COR-L47 (cell line): ENCODE measurements at regions not wholly inside any gene's neighbourhood (a gene's known extent, or its start where the extent isn't known, plus 50 kb on each side); places are given as distances from the start of the nearest gene placed in this dataset.

Source experiments
- DNase-seq: peaks from one replicate; lab custom pipeline; 2025; lab: John Stamatoyannopoulos, UW

DNA sequence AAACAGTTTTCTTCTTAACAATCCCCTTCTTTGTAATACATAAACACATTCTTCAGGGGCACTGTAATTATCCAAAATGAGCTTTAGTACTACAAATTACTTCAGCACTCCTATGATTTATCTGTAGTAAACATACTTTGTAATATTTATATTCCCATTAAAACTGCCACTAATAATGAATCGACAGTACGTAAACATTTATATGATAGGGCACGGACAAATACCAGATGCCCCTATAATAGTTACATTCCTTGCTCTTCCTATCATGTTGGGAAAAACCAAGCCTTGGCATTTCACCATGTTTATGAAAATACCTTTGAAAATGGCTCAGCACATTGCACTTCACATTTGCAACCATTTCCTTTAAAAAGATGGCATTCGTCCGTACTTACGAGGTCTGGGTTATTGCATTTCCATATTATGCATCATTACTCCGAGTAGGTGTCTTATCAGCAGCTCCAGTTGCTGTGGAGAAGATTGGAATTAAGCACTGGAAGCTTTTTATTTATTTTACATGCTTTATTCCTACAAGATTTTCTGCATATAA lies 1043.4 kb downstream of the DIAPH3 start:
- no peak for DNase-seq

DNA sequence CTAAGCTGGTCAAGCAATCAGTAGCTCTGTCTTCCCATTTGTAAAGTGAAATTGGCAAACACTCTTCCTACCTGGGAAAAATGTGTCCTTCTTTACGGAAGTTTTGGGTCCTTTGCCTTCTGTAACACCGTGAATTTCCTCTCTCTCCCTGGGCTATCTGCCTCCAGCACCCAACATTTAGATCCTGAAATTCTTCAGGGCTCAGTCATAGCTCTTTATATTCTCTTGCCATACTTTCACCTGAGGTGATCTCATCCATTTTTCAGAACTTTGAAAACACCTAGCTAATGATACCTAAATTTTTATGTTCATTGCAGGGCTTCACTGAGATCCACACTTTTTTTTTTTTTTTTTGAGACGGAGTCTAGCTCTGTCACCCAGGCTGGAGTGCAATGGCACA lies 1042.2 kb downstream of the DIAPH3 start:
- DNase-seq = no peak

DNA sequence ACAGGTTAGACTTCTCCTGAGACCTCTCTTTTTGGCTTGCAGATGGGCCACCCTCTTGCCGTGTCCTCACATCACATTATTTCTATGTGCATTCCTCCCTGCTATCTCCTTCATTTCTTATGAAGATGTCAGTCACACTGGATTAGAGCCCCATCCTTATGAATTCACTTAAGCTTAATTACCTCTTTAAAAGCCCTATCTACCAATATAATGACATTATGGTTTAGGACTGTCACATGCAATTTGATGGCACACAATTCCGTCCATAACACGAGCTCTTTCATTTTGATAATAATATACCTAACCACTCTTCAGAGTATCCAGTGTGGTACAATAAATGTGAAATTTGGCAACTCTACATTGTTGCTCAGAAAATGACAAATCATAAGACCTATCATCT lies 1037.3 kb downstream of the DIAPH3 start:
- DNase-seq = no peak

DNA sequence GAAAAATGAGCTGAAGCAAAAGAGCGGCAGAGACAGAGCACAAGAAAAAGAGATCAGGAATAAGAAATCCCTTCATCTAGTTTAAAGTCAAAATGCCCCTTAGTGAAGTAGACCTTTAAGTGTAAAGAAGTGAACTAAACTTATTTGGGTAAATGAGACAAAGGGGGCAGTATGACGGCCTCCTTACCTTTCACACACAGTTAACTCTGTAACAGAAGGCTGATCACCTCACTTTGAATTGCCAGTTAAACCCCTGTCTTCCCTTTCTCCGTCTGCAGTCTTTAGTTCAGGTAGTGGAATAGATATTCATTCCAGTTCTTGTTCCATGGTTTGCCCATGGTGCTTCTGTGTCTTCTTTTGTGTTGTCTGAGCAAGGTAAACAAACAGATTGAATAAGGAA lies 1029.8 kb downstream of the DIAPH3 start:
- no peak for DNase-seq

DNA sequence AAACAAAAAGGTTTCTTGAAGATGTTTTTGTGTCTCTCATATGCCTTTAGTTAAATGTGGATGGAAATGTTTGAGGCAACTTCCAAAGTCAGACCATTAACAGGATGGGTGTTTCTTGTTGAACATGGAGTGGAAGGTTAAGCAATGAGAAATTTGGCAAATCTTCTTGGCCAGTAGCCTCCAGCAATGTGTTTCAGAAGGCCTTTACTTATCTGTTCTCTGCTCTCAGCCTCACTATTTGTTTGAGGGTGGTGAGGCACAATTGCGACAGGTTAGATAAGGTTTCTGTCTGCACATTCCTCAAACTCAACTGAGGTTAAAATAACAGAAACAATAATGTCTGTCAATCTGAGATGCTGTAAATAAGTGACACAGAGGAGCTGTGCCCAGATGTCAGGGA lies 1019.0 kb downstream of the DIAPH3 start:
- DNase-seq = no peak

DNA sequence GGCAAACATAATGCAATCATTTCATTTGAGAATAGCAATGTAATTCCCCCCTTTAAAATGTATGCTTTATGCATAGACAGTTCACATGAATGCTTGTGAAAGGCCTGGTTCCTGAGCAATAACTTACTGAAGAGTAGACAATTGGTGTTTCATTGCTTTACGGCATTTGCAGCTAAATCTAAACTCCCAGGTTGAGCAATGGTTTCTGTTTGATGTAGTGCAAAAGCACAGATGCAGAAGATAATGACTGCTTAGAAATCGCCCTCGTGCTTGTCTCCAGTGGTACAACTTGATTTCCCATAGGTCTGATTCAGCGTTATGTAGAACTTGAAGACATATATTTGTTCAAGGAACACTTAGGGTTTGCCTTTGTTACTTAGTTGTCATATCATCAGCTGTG lies 1018.3 kb downstream of the DIAPH3 start:
- DNase-seq = no peak

DNA sequence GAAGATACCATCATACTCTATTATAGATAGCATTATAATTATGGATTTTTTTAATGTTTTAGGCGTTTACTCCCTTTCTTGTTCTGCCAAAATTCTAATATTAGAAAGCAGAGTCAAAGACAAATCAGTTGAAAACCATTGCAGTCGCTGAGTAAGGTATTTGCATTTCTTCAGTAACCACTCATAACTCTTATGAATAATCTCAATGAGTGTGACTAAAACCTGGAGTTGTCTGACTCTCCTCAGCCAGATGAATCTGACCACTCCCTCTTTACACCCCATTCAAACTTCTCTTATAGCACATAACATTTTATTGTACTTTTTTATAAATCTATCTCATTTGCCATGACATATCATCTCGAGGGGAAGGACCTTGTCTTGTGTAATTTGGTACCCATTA lies 1006.5 kb downstream of the DIAPH3 start:
- no peak for DNase-seq

DNA sequence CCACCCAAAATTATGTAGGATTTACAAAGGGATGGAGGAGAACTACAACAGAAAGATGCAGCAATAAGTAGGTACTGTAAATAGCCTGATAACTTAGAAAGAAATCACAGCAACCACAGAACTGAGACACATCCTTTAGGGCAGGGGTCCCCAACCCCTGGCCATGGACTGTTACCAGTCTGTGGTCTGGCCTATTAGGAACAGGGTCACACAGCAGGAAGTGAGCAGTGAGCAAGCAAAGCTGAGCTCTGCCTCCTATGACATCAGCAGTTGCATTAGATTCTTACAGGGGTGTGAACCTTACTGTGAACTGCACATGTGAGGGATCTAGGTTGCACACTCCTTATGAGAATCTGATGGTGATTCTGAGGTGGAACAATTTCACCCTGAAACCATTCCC lies 997.6 kb downstream of the DIAPH3 start:
- no peak for DNase-seq

DNA sequence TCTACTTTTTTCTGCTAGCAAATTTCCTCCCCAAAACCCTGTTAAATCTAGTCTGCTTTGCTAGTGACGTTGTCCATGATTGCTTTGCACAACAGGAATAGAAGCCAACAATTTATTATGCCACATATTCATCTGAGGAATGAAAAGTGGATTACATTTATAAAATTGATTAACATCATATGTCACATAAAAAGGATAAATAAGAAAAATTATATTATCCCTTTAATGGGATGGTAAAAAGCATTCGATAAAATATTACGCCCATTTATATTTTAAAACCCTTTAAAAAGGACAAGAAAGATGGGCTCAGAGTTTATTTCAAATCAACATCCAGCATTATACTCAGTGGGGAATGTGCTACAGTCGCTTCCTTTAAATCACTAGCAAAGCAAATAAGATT lies 991.7 kb downstream of the DIAPH3 start:
- DNase-seq = no peak

DNA sequence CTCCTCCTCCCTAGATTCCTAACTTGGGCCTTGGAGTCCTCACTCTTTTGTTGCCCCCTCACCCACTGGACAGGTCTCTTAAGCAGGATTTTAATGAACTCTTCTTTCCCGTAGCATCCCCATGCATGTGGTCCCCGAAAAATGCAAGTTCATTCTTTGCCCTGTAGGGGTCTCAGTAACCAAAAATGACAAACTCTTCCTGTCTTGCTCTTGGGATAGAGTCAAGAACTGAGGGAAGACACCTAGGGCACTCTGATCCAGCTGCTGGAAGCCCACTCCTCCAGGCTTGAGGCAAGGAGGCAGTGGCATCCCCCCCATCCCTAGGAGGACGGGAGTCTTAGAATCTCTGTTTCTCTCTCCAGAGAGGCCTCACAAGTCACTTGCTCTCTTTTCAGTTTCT lies 987.0 kb downstream of the DIAPH3 start:
- DNase-seq = no peak

DNA sequence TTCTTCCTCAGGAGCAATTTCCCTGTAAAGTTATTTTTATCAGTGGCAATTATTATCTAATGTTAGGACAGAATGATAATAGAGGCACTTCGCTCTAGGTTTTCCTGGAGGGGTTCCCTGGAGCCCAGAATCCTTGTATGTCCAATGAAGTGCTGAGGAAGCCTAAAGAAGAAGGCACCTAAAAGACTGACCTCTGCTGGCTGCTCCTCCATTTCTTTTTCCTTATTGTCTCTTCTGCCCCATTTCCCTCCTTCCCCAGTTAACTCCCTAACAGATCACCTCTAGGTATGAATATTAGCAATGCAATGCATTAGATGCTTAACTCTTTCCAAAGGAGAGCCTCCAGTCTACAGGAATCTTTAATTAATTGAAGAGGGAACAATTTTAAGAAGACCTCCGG lies 985.4 kb downstream of the DIAPH3 start:
- DNase-seq = no peak

DNA sequence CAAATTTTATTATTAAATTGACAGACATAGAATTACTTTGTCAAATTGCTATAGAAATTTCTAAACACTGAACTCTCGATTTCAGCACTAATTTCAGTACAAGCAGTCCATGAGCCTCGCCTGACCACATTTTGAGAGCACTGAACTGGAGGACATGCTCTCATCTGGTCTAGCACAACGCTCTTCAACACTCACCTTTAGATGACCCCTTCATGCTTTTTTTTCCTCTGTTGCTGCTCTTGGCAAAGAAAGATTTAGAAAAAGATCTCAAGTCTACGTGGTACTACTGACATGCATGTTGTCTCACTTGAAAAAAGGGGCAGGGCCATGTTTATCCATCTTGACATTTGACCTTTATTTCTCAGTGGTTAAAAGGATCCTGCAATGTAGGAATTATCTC lies 981.5 kb downstream of the DIAPH3 start:
- no peak for DNase-seq

DNA sequence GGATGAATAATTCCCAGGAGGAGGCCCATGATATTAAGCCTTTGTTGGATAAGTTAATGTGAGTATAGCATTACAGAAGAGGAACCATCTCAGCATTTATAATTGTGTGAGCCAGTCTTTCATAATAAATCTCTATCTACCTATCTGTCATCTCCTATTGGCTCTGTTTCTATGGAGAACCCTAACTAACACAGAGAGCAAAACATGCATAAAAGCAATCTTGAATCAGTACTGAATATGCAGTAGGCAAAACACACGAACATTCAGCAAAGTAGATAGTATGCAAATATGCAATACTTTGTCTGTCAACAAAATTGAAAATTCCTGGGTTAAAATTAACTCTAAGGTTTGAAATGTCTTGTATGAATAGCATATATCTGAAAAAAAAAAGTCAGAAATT lies 966.3 kb downstream of the DIAPH3 start:
- DNase-seq = no peak

DNA sequence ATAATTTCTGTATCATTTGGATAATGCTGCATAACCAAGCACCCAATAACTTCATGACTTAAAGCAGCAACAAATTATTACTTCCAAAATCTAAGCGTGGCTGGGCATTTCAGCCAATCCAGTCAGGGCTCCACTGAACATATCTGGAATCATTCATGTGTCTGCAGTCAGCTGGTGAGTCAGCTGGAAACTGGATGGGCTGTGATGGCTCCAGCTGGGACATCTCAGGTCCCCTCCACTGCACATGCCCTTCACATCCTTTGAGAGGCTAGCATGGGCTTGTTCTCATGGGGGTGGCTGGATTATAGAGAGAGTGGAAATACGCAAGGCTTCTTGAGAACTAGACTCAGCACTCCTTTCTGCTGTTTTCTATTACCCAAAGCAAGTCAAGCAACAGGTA lies 961.9 kb downstream of the DIAPH3 start:
- no peak for DNase-seq

DNA sequence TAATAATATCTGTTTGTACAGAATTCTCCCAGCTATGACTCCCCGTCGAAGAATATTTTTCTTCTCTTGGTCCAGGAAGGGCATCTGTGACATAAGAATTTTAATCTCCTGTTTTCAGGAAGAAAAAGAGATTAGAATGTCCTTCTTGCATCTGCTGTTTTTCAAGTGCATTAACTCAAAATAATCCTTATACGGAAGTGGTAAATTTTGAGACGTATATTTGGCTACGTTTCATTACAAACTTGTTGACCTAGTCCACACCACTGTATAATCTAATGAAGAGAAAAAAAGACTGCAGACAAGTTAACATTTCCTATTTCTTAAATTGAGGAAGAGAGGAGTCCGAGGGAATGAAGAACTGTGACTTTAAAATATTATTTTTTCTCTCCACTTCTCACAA lies 959.9 kb downstream of the DIAPH3 start:
- DNase-seq = no peak

DNA sequence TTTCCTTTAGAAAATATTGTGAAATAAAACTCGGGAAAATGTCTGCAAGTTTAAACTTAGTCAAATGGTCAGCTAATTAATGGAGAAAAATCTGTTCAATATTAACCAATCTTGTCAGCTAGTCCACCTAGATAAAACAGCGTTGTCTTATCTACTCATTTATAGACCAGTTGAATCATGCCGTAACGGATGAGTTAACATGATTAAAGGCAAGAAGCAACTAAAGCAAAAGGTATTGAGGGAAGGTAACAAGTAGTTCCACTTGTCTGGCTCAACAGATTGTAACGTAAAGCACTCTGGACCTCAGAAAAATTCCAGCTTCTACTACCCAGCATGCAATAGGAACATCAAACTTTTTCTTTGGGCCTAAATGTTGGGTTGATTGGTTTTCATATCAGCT lies 958.2 kb downstream of the DIAPH3 start:
- no peak for DNase-seq

DNA sequence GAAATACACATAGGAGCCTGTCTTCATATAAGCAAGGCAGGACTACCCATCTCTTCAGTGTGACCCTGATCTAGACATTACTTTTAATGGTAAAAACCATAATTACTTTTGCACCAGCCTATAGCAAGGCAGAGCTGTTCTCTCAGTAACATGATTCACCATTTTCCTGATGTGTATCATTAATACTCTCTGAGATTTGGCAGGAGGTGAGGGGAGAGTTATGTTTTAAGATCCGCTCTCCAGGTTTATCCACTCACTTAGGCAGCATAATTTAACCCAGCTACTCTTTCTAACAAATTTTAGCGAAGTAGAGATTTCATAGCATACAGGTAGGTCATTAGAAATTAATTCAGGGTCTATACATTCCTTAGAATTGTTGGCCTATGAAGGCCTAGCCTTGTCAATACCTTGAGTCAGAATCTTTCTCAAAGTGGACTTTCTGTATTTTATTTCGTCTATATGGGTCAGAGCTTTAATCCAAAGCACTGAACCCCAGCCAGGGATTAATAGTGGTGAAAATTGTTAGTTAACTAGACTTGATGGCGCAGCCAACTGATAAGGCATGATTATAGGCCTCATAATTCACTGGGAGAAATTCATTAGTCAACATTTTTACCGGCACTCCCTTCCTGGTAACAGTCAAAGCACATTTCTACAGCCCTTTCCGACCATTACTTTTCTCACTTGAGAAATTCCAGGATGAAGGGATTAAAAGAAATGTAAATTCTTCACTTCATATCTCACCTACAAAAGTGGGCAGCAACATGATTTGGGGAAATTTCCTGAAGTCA lies 955.1 kb downstream of the DIAPH3 start:
- DNase-seq = no peak

DNA sequence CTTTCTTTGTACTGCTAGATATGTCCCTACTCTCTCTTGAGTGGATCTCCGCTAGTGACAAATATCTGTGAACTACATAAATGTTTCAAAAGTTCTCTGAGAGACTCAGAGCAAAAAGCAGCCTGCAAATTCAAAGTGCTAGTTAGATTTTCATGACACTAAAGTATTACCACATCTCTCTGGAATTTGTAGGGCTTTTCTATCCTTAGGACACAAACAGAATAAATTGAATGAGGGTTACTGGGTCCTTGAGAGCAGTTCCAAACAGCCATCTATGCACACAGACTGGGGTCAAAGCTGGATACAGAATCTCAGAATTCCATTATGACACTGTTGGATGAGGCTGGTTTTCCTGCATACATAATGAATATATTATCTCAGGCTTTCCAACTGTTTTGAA lies 953.2 kb downstream of the DIAPH3 start:
- DNase-seq = no peak

DNA sequence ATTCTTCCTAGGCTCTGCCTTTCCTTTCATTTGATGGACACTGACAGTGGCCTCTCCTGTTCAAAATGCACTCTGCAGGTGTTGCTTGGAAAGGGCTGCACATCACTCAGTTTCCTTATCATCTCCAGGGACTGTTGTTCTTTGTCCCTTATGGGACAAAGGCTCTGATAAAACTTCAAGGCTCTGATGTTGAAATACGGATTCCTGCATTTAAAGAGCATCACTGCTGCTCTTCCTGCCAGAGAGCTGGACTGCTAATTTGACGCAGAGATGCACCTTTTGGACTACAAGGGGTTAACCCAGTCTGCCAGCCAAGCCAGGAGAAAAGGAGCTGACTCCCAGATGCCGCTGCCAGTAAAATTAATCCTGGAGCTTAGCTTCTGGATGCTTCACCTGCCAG lies 952.1 kb downstream of the DIAPH3 start:
- DNase-seq = no peak

DNA sequence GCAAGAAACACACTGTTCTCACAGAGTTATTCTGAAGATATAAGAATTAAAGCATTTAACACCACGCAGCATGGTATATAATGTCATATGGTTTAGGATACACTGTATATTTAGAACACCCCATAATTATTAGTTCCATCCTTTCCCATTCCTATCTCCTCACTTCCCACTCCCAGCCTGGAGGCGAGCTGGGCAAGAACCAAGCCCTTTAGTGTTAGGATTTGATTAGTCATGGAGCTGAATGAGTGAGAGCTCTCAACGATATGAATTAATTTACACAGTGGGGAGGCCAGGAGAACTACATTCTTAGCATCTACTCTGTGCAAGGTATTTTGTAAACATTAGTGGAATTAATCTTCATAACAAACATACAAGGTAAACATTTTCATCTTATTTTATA lies 934.3 kb downstream of the DIAPH3 start:
- no peak for DNase-seq

DNA sequence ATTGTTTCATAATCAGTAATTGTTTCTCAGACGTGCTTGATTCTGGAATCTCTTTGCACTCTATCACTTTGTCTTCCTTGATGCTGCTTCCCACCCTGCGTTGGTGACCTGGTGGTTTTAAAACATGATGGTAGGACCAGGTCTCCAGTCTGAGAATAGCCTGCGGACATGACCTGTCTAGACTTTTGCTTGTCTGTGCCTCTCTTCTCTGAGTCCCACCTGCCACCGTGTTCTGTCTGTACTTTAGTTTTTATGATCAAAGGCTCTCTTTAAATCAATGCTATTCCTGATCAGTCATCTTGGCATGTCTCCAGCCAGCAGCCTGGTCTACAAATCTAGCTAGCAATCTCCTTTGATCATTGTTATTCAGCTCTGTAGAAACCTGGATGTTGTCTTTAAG lies 933.9 kb downstream of the DIAPH3 start:
- DNase-seq = no peak

DNA sequence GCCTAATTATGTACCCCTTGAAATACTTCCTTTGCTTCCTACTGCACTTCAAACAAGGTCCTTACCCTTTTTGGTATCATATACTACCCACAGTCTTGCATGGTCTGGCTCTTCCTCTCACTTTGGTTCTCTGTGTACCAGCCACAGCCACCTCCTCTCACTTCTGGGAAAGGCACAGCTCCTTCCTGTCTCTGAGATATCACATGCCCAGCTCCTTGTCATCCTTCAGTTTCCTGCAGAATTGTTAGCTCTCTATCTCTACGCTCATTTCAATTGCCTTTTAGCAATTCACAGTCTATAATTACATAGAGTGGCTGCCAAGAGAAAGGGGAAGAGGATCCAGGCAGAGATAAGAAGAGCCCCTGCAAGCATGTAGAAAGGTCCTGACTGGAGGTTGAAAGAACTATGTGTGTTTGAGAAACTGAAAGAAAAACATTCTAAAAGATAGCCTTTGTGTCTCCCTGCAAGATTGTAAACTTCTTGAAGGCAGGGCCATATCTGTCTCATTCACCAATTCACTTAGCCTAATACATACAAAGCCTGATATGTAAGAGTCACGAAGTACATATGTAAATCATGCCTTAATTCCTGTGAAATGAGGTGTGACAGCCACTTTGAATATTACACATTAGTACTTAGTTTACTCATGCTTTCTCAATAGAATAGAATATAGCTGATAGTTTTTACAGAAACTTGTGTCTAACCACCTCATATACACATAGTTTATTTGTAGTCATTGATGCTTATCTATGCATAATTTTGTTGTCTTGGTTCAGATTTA lies 933.1 kb downstream of the DIAPH3 start:
- peak; percentile 4 for DNase-seq

DNA sequence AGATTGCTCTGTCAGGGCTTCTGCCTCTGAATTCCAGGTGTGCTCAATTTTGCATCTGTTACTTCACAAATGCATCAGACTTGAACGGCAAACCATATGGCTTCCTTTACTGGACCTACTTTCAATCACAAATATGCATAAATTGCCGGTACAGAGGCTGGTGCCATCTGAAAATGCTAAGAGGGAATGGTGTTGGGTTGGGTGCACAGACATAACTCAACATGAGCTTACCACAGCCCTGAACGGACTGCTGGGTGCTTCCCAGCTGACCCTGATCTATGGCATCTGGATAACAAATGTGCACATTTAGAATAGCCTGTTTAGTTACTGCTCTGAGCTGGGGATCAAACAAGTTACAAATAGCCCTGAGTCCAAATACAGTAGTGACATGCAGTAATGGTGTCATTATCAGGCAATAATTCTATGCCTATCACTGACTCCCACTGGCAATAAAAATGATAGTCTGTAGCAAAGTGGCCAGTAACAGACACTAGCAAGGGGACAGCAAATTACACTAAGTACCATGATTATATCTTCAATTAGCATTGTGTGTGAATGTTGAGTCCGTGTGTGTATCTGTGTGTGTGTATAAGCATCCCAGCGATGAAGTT lies 927.3 kb downstream of the DIAPH3 start:
- DNase-seq = no peak
